Fibroblast of mammary gland (primary cell): ENCODE measurements at regions not wholly inside any gene's neighbourhood (a gene's known extent, or its start where the extent isn't known, plus 50 kb on each side); places are given as distances from the start of the nearest gene placed in this dataset.

Source experiments
- DNase-seq: peaks from one replicate; pipeline ENCODE4 v3.0.0-alpha.2; 2010; ENCODE audit warnings: low read depth
- H3K4me3 ChIP-seq: 2 replicates; pipeline ENCODE4 v1.5.1; 2011; ENCODE audit warnings: low read depth, mild to moderate bottlenecking, low read length, moderate library complexity; ENCODE audit not compliant: control insufficient read depth
- TF ChIP-seq, protein P1 (sequence below): conservative IDR thresholded peaks from 2 replicates; pipeline ENCODE4 v1.5.1; 2011; ENCODE audit warnings: low read depth, low read length, inconsistent platforms; ENCODE audit not compliant: control insufficient read depth, insufficient read depth

DNA sequence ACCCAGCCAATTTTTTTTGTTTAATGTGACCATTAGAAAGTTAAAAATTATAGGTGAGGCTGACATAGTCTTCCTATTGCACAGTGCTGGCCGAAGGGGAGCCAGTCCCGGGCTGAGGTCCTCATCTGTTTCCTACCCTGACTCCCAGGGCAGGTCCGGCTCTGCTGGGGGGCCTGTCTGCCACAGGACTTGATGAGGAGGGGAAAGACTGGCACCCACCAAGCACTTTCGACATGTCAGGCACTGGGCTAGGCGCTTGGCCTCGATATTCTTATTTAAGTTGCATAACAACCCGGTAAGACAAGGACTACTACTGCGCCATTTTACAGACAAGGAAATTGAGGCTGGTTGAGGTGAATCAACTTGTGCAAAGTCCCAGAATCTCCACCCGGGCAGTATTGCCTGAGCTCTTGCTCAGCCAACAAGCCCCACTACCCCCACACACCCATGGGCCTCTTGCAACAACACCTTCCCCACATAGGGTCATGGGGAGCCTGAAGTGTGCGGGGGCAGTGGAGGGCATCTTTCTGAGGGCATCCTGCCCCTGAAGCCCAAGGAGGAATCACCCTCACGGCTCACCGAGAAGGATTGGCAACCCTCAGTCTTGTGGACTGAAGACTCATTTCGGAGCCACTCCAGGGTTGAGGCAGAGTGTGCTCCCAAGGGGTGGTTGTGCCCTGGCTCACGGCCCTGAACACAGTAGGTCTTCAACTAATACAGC, 62.7 kb upstream of the LINC01488 start:
- TF ChIP-seq, protein P1, sequence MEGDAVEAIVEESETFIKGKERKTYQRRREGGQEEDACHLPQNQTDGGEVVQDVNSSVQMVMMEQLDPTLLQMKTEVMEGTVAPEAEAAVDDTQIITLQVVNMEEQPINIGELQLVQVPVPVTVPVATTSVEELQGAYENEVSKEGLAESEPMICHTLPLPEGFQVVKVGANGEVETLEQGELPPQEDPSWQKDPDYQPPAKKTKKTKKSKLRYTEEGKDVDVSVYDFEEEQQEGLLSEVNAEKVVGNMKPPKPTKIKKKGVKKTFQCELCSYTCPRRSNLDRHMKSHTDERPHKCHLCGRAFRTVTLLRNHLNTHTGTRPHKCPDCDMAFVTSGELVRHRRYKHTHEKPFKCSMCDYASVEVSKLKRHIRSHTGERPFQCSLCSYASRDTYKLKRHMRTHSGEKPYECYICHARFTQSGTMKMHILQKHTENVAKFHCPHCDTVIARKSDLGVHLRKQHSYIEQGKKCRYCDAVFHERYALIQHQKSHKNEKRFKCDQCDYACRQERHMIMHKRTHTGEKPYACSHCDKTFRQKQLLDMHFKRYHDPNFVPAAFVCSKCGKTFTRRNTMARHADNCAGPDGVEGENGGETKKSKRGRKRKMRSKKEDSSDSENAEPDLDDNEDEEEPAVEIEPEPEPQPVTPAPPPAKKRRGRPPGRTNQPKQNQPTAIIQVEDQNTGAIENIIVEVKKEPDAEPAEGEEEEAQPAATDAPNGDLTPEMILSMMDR, result no peak
- no peak for DNase-seq

DNA sequence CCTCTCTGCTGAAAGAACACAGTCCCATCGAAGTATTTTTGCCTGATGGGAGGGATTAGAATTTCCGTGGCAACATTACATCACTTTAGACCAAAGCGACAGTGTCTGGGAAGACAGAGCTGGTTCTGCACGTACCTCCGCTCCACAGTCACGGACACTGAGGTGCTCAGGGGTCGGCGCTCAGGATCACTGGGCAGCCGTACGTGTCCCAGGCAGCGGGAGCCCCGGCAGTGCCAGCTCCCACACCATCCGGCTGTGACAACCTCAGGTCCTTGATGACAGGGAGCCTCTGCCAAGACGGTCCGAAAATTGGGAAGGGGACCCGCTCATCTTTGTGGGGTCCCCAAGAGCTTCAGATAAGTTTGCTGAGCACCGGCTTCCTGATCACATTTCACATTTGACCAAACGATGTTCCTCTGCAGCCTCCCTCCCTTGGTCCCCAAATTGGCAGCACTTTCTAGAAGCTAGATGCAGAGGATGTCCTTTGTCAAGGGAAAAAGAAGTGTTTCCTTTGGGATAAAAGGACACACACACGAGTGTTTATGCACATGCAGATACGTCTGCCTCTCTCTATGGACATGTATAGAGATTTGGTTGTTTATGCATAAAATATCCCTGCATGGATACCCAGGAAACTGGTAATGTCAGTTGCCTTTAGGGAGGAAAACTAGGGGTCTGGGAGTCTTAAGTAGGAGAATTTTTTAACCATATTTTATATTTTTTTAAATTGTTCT, 61.6 kb upstream of the LINC01488 start:
- no peak for DNase-seq
- H3K4me3 ChIP-seq, result no peak overlapping the region
- TF ChIP-seq, protein P1, result no peak

More for the DNA sequence above, 62.7 kb upstream of the LINC01488 start:
- H3K4me3 ChIP-seq, result no peak overlapping the region

DNA sequence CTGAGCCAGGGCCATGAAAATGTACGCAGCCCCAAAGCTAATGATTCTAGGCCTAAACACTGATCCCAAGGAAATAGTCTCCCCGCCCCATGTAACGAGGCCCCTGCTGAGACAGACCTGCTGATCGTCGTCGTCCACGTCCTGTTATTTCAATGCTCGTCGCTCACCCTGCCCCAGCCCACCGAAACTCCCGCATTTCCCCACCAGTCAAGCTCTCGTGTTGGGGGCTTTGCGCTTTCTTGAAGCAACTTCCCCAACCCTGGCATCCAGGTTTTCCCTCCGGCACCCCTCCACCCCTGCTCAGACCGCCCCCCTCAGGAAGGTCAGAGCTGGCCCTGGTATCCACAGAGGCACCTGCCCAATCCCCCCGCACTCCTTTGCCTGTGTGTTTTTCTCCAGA, 58.8 kb upstream of the LINC01488 start:
- TF ChIP-seq, protein P1, result no peak

DNA sequence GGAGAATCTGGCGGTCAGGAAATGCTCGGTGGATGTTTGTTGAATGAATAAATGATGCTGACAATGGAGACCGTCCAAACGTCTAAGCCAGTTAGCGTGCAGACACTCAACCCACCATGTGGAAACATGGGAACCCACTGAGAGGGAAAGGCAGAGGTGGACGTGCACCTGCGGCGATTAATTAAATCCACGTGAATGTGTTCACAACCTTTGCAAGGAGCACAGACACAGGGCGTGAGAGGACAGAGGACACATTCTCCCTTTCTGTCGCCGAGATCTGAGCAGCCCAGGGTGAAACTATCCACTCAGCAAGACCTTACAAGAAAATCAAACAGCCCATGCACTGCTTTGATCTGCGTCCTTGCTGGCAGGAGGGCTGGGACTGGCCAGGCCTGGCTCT, 58.3 kb upstream of the LINC01488 start:
- no peak for DNase-seq
- H3K4me3 ChIP-seq, result no peak overlapping the region
- TF ChIP-seq, protein P1, result no peak

More for the DNA sequence above, 58.8 kb upstream of the LINC01488 start:
- DNase-seq, result no peak
- H3K4me3 ChIP-seq, result no peak overlapping the region

DNA sequence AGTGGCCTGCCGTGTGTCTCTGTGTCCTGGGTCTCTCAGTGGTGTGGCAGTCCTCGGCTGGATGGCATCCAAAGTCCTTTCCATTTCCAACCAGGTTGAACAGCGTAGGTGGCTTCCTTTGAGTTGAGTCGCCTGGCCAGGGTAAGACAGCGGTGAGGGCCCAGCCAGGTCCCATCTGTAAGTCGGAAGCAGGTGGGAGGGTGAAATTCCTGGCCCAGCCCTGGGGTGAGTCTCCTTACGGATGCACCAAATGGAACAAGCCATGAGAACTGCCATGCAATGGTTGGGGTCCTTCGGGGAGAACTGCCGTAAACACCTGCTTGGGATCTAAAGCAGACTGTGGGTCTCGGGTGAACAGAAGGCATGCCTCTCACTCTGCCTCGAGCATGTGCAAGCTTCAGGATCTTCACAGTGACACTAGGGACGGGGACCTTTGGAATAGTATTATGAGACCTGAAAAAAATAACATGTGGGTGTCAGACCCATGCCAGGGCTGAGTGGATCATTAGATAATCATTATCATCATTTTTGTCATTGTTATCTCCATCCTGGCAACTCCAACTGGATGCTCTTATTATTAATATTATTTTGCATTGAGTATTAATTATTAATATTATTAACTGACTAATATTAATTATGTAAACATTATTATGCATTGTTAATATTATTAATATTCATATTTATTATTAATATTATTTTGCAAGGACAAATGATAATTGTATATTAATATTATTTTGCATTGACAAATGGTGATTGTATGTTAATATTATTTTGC, 57.7 kb upstream of the LINC01488 start:
- H3K4me3 ChIP-seq, result no peak overlapping the region
- DNase-seq, result no peak
- TF ChIP-seq, protein P1, result no peak

DNA sequence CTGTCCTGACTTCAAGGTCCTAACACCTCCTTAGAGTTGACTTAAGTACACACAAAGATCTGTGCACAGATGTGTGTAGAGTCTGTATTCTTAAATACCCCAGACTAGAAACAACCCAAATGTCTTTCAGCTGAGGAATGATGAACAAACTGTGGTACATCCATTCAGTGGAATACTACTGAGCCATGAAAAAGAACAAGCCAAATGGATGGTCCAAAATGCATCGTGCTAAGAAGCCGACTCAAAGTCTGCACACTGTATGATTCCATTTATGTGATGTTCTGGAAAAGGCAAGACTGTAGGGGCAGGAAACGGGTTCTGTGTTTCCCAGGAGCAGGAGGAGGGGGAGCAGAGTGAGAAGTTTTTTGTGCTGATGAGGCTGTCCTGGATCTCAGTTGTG, 56.7 kb upstream of the LINC01488 start:
- TF ChIP-seq, protein P1, result no peak
- no peak for DNase-seq
- no peak overlapping the region for H3K4me3 ChIP-seq
